GM10266 (cell line): ENCODE measurements at regions not wholly inside any gene's neighbourhood (a gene's known extent, or its start where the extent isn't known, plus 50 kb on each side); places are given as distances from the start of the nearest gene placed in this dataset.
"Not testable (repeated sequence)": the region's sequence is repeated elsewhere in the genome, so short reads cannot be mapped to it uniquely, and the experiment has no call there.

Experiments
- DNase-seq: peaks from one replicate; pipeline ENCODE4 v3.0.0; 2012; ENCODE audit errors: extremely low spot score
- CTCF ChIP-seq: IDR thresholded peaks from 2 replicates; pipeline ENCODE4 v1.5.1; 2012; ENCODE audit warnings: mild to moderate bottlenecking, low read depth; ENCODE audit not compliant: control insufficient read depth, insufficient read depth; ENCODE audit errors: missing control alignments

DNA sequence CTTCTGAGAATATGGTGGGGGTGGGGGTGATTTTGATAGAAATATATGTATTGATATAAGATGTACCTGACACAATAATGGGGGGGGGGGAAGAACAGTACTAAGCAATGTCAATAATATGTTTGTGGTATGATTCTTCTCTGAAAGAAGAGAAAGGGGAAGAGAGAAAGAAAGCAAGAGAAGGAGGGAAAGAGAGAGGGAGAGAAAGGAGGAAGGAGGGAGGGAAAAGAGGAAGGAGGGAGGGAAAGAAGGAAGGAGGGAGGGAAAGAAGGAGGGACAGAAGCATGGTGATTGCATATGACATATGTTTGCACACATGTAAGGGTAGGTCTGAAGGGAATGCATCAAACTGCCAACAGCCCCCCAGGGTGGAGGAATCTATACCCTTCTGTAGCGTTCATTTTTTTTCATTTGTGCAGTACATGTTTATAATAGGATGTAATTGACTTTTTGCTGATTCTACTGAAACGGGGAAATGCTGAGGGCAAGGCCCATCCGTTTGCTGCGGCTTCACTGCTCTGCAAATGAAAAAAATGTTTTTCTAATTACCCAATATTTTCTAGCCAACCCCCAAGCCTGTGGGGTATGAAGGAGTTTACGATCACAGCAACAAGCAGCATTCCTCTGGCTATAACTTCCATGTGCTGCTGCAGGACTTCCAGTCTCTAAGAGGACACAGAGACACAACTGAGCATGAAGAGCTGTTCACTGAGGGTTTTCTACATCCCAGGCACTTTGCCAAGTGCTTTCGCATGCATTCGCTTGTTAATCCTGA lies 119.3 kb upstream of the ZC3H12A start:
- no peak for TF ChIP-seq CTCF
- DNase-seq, result no peak

- no peak for TF ChIP-seq CTCF
- DNase-seq, result no peak
Measured at GRCh38 chr1:37358992-37359391, 115.4 kb upstream of the ZC3H12A start.

GRCh38 chr1:37360011-37360410 lies 114.4 kb upstream of the ZC3H12A start:
- TF ChIP-seq CTCF, result no peak
- DNase-seq, result no peak

GRCh38 chr1:37362594-37363385 lies 111.6 kb upstream of the ZC3H12A start:
- DNase-seq, result no peak

GRCh38 chr1:37363535-37363934 lies 110.8 kb upstream of the ZC3H12A start:
- TF ChIP-seq CTCF, result no peak

More at GRCh38 chr1:37362594-37363385, 111.6 kb upstream of the ZC3H12A start:
- no peak for TF ChIP-seq CTCF

DNA sequence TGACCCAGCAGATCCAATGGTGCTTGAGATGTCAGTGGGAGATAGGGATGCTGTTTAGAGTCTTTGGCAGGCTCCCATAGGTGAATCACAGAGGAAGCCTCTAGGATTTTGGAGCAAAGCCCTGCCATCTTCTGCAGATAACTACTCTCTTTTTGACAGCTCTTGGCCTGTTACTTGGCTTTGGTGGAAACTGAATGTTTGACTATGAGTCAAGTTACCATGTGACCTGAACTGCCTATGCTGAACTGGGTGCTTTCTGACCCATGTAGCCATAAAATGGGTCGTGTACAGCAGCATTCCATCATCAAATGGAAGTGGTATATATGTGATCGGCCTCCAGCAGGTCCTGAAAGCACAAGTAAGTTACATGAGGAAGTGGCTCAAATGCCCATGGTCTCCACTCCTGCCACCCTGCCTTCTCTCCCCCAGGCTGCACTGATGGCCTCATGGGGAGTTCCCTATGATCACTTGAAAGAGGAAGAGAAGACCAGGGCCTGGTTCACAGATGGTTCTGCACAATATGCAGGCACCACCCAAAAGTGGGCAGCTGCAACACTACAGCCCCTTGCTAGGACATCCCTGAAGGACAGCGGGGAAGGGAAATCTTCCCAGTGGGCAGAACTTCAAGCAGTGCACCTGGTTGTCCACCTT lies 105.6 kb upstream of the ZC3H12A start:
- DNase-seq, result not testable (repeated sequence)

More at GRCh38 chr1:37363535-37363934, 110.8 kb upstream of the ZC3H12A start:
- no peak for DNase-seq

DNA sequence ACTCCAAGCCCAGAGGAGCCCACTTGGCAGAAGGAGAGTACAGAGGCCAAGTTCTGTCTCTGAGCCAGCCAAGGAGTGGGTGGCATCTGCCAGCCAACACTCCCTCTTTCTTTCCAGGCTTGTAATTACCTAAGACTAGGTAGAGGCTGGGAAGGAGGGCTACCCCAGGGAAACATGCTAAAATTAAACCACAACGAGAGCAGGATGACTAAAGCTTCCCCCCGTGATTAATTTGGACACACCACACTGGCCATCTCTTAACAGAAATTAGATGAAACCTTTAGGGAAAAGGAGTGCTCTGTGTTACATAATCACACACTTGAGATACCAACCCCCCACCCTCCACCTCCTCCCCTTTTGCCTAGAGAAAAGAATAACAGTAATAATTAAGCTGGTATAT lies 102.1 kb upstream of the ZC3H12A start:
- no peak for TF ChIP-seq CTCF
- DNase-seq, result no peak
